B cell (primary cell): ENCODE measurements at regions not wholly inside any gene's neighbourhood (a gene's known extent, or its start where the extent isn't known, plus 50 kb on each side); places are given as distances from the start of the nearest gene placed in this dataset.

Experiments used
- ATAC-seq: fragments of 200-7000 bp; cut with Tn5 transposase; one replicate; pipeline ENCODE4 v1.10.0; 2021; ENCODE audit warnings: low read depth, mild to moderate bottlenecking, moderate number of reproducible peaks, moderate library complexity
- CTCF ChIA-PET: fragments of 350-600 bp; sonication (Branson Sonifier 250); formaldehyde crosslinking; loops from one replicate; lab custom pipeline; 2021; ENCODE audit warnings: antibody characterized with exemption, inconsistent platforms; lab: Charles Lee
- POLR2A ChIA-PET: fragments of 350-600 bp; sonication (Branson Sonifier 250); formaldehyde crosslinking; loops from one replicate; lab custom pipeline; 2021; ENCODE audit warnings: antibody characterized with exemption; lab: Charles Lee
- DNase-seq: peaks from one replicate; pipeline ENCODE4 v3.0.0; 2013
- H2AFZ ChIP-seq: 2 replicates; pipeline ENCODE4 v1.6.1; 2012; ENCODE audit warnings: mild to moderate bottlenecking, low read depth, low read length; ENCODE audit not compliant: insufficient read depth, poor library complexity, severe bottlenecking
- H3K27ac ChIP-seq, 2 donors: 1 replicate in 1 of 2; 2 replicates in 1 of 2; pipeline ENCODE4 v1.5.1; 2012 to 2013; ENCODE audit warnings: low read length in 2 of 2, mild to moderate bottlenecking in 2 of 2, moderate library complexity in 1 of 2
- H3K27me3 ChIP-seq, 4 experiments: fragments of 200-600 bp in 1 of 4; sonication (generic) in 1 of 4; replicated peaks in 1 of 4; 1 replicate in 2 of 4; 2 replicates in 2 of 4; pipeline versions ENCODE4 v1.6.1 to v1.7.0; 2013 to 2016; ENCODE audit warnings: low read length in 3 of 4, mild to moderate bottlenecking in 2 of 4, mixed read lengths in 1 of 4, moderate library complexity in 1 of 4; ENCODE audit not compliant: insufficient read depth in 4 of 4, control insufficient read depth in 3 of 4; ENCODE audit errors: control extremely low read depth in 1 of 4
- H3K36me3 ChIP-seq, 2 experiments: replicated peaks in 1 of 2; 1 replicate in 1 of 2; 2 replicates in 1 of 2; pipeline versions ENCODE4 v1.6.1 to v1.7.1; 2013; ENCODE audit warnings: low read length in 1 of 2; ENCODE audit not compliant: insufficient read depth in 2 of 2, control insufficient read depth in 1 of 2; ENCODE audit errors: control extremely low read depth in 1 of 2, extremely low read depth in 1 of 2
- H3K4me1 ChIP-seq, 2 donors: fragments of 200-600 bp in 1 of 2; sonication (generic) in 1 of 2; 1 replicate in 1 of 2; 2 replicates in 1 of 2; pipeline versions ENCODE4 v1.5.1 to v1.6.1; 2013 to 2017; ENCODE audit warnings: low read length in 2 of 2; ENCODE audit not compliant: control insufficient read depth in 2 of 2, insufficient read depth in 2 of 2
- H3K4me2 ChIP-seq: replicated peaks from 2 replicates; pipeline ENCODE3; 2012; ENCODE audit warnings: mild to moderate bottlenecking, low read depth, low read length; ENCODE audit not compliant: poor library complexity, severe bottlenecking
- H3K4me3 ChIP-seq, 5 experiments: fragments of 200-600 bp in 1 of 5; sonication (generic) in 1 of 5; 1 replicate in 3 of 5; 2 replicates in 2 of 5; pipeline versions ENCODE4 v1.5.1 to v1.7.0; 2011 to 2016; ENCODE audit warnings: low read length in 4 of 5, mild to moderate bottlenecking in 4 of 5, low read depth in 2 of 5, control low read depth in 1 of 5, moderate library complexity in 1 of 5; ENCODE audit not compliant: insufficient read depth in 1 of 5; ENCODE audit errors: control extremely low read depth in 1 of 5, extremely low read depth in 1 of 5
- H3K79me2 ChIP-seq: fragments of 200-600 bp; sonication (generic); one replicate; pipeline ENCODE4 v1.6.0; 2016; ENCODE audit warnings: low read length; ENCODE audit not compliant: control insufficient read depth, insufficient read depth
- H3K9ac ChIP-seq: fragments of 200-600 bp; sonication (generic); 2 replicates; pipeline ENCODE4 v1.6.1; 2017; ENCODE audit warnings: mild to moderate bottlenecking, low read length, moderate library complexity
- H3K9me3 ChIP-seq, 3 donors: one replicate each; pipeline versions ENCODE4 v1.6.1 to v1.7.1; 2013; ENCODE audit warnings: low read length in 2 of 3; ENCODE audit not compliant: control insufficient read depth in 2 of 3, insufficient read depth in 1 of 3; ENCODE audit errors: control extremely low read depth in 1 of 3
- H4K20me1 ChIP-seq: 2 replicates; pipeline ENCODE4 v1.6.0; 2012; ENCODE audit warnings: mild to moderate bottlenecking, low read length; ENCODE audit not compliant: insufficient read depth, control insufficient read depth, poor library complexity, severe bottlenecking
- H3K27ac Mint-ChIP-seq: one replicate; pipeline ENCODE4 v1.8.0; 2021; ENCODE audit warnings: mixed read lengths
- H3K27me3 Mint-ChIP-seq: one replicate; pipeline ENCODE4 v1.8.0; 2021; ENCODE audit warnings: mixed read lengths
- H3K4me1 Mint-ChIP-seq: one replicate; pipeline ENCODE4 v1.8.0; 2021; ENCODE audit warnings: mixed read lengths
- H3K4me3 Mint-ChIP-seq: one replicate; pipeline ENCODE4 v1.8.0; 2021; ENCODE audit warnings: mixed read lengths
- H3K9me3 Mint-ChIP-seq: one replicate; pipeline ENCODE4 v1.8.0; 2022; ENCODE audit warnings: mixed read lengths; ENCODE audit not compliant: insufficient read depth
- EZH2 ChIP-seq: IDR thresholded peaks from 2 replicates; pipeline ENCODE4 v1.6.1; 2012; ENCODE audit warnings: borderline replicate concordance, low read depth, mild to moderate bottlenecking, moderate library complexity, low read length; ENCODE audit not compliant: insufficient read depth, poor library complexity, severe bottlenecking
- WGBS: methylation state at CpG from one replicate; pipeline ENCODE4 v1.1.5; 2013; ENCODE audit warnings: missing lambda C conversion rate; ENCODE audit not compliant: insufficient coverage; 5-methylcytosine and 5-hydroxymethylcytosine counted together
- intact Hi-C: fragments of 100-400 bp; cut with micrococcal nuclease; formaldehyde crosslinking; loops from one replicate; pipeline ENCODE4 v1.10.0; 2022
- TF ChIP-seq, protein P1 (sequence below): fragments of 200-600 bp; IDR thresholded peaks from one replicate; pipeline ENCODE4 v1.8.0; 2022; ENCODE audit warnings: antibody characterized with exemption, mild to moderate bottlenecking

- Histone ChIP-seq H3K4me2 (no peak overlapping the region), H3K9me3 (no peaks in the 10 kb centered on the region), H3K4me1 (no peaks in the 10 kb centered on the region), H3K27ac (no peak overlapping the region), H4K20me1 (no peaks in the 10 kb centered on the region), H3K27me3 (no peaks in the 10 kb centered on the region), H3K4me3 (no peak overlapping the region), H3K79me2 (no peaks in the 10 kb centered on the region), H2AFZ (no peak overlapping the region), H3K36me3 (no peaks in the 10 kb centered on the region), H3K9ac (no peak overlapping the region)
- no peak for ATAC-seq
- intact Hi-C loops, result no loop called here
- H3K27me3 Mint-ChIP-seq, result peaks cover 3% of the 10 kb centered on the region
- no peaks in the 10 kb centered on the region for H3K4me1 Mint-ChIP-seq
- no peaks in the 10 kb centered on the region for H3K9me3 Mint-ChIP-seq
- POLR2A ChIA-PET, result no interaction called here
- H3K4me3 Mint-ChIP-seq, result no peak overlapping the region
- no peak overlapping the region for H3K27ac Mint-ChIP-seq
- CTCF ChIA-PET, result no interaction called here
- no peak for DNase-seq
- 0% methylated on average over 1 of the region's 3 CpGs for WGBS
- TF ChIP-seq EZH2, result no peak
- TF ChIP-seq, protein P1, sequence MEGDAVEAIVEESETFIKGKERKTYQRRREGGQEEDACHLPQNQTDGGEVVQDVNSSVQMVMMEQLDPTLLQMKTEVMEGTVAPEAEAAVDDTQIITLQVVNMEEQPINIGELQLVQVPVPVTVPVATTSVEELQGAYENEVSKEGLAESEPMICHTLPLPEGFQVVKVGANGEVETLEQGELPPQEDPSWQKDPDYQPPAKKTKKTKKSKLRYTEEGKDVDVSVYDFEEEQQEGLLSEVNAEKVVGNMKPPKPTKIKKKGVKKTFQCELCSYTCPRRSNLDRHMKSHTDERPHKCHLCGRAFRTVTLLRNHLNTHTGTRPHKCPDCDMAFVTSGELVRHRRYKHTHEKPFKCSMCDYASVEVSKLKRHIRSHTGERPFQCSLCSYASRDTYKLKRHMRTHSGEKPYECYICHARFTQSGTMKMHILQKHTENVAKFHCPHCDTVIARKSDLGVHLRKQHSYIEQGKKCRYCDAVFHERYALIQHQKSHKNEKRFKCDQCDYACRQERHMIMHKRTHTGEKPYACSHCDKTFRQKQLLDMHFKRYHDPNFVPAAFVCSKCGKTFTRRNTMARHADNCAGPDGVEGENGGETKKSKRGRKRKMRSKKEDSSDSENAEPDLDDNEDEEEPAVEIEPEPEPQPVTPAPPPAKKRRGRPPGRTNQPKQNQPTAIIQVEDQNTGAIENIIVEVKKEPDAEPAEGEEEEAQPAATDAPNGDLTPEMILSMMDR, result no peak
Measured at GRCh38 chr1:227392984-227393764, 74.9 kb upstream of the CDC42BPA start.

- Mint-ChIP-seq H3K4me3 (no peak overlapping the region), H3K4me1 (no peaks in the 10 kb centered on the region), H3K27ac (no peak overlapping the region), H3K27me3 (peaks cover 3% of the 10 kb centered on the region), H3K9me3 (no peaks in the 10 kb centered on the region)
- Histone ChIP-seq H3K9me3 (no peaks in the 10 kb centered on the region), H3K27me3 (no peaks in the 10 kb centered on the region), H3K4me2 (no peak overlapping the region), H3K79me2 (no peaks in the 10 kb centered on the region), H2AFZ (no peak overlapping the region), H3K27ac (no peak overlapping the region), H3K4me1 (no peaks in the 10 kb centered on the region), H4K20me1 (no peaks in the 10 kb centered on the region), H3K4me3 (no peak overlapping the region), H3K36me3 (no peaks in the 10 kb centered on the region), H3K9ac (no peak overlapping the region)
- WGBS, result 0% methylated on average over 2 of the region's 4 CpGs
- intact Hi-C loops, result no loop called here
- TF ChIP-seq EZH2, result no peak
- TF ChIP-seq, protein P1, result no peak
- ATAC-seq (no peak), DNase-seq (no peak)
- ChIA-PET CTCF (no interaction called here), POLR2A (no interaction called here)
Measured at GRCh38 chr1:227391879-227392278, 73.6 kb upstream of the CDC42BPA start.
